NB4 (cell line): ENCODE measurements at regions not wholly inside any gene's neighbourhood (a gene's known extent, or its start where the extent isn't known, plus 50 kb on each side); places are given as distances from the start of the nearest gene placed in this dataset.

Experiments
- CTCF ChIP-seq: IDR thresholded peaks from one replicate; pipeline ENCODE4 v1.5.1; 2012; ENCODE audit warnings: low read depth, low read length
- POLR2A ChIP-seq: IDR thresholded peaks from 2 replicates; pipeline ENCODE4 v1.6.1; 2011; ENCODE audit warnings: mild to moderate bottlenecking; ENCODE audit not compliant: insufficient read length; ENCODE audit errors: extremely low read depth

GRCh38 chr13:85742355-85742754, 56.9 kb downstream of the SLITRK6 start:
- TF ChIP-seq POLR2A (no peak), CTCF (no peak)
